GM23248 (cell line): ENCODE measurements at regions not wholly inside any gene's neighbourhood (a gene's known extent, or its start where the extent isn't known, plus 50 kb on each side); places are given as distances from the start of the nearest gene placed in this dataset.

Experiments used
- DNase-seq: peaks from one replicate; pipeline ENCODE4 v3.0.0-alpha.2; 2015
- H2AFZ ChIP-seq: fragments of 200-600 bp; sonication (generic); 2 replicates; pipeline ENCODE4 v1.6.1; 2016; ENCODE audit warnings: antibody characterized with exemption
- H3F3A ChIP-seq: fragments of 200-600 bp; sonication (generic); 2 replicates; pipeline ENCODE4 v1.6.1; 2016; ENCODE audit warnings: mild to moderate bottlenecking, antibody characterized with exemption, mixed run types; ENCODE audit not compliant: insufficient read depth
- H3K27ac ChIP-seq: fragments of 200-600 bp; sonication (generic); 2 replicates; pipeline ENCODE4 v1.5.1; 2016; ENCODE audit warnings: mild to moderate bottlenecking
- H3K27me3 ChIP-seq: fragments of 200-600 bp; sonication (generic); replicated peaks from 2 replicates; pipeline ENCODE4 v1.6.1; 2016; ENCODE audit warnings: mild to moderate bottlenecking; ENCODE audit not compliant: insufficient read depth
- H3K36me3 ChIP-seq: fragments of 200-600 bp; sonication (generic); 2 replicates; pipeline ENCODE4 v1.6.1; 2016; ENCODE audit warnings: low read depth, mild to moderate bottlenecking
- H3K4me1 ChIP-seq: fragments of 200-600 bp; sonication (generic); 2 replicates; pipeline ENCODE4 v1.6.1; 2016; ENCODE audit warnings: mild to moderate bottlenecking; ENCODE audit not compliant: insufficient read depth
- H3K4me2 ChIP-seq: fragments of 200-600 bp; sonication (generic); one replicate; pipeline ENCODE4 v1.6.1; 2016; ENCODE audit warnings: mild to moderate bottlenecking; ENCODE audit not compliant: unreplicated experiment
- H3K4me3 ChIP-seq: fragments of 200-600 bp; sonication (generic); 2 replicates; pipeline ENCODE4 v1.5.1; 2016; ENCODE audit warnings: mild to moderate bottlenecking
- H3K79me2 ChIP-seq: fragments of 200-600 bp; sonication (generic); 2 replicates; pipeline ENCODE4 v1.6.1; 2016; ENCODE audit warnings: mild to moderate bottlenecking; ENCODE audit not compliant: insufficient read depth
- H3K9ac ChIP-seq: fragments of 200-600 bp; sonication (generic); 2 replicates; pipeline ENCODE4 v1.6.1; 2016; ENCODE audit warnings: mild to moderate bottlenecking
- H3K9me2 ChIP-seq: fragments of 200-600 bp; sonication (generic); 2 replicates; pipeline ENCODE4 v1.6.1; 2016; ENCODE audit warnings: mixed run types, mild to moderate bottlenecking, moderate library complexity; ENCODE audit not compliant: insufficient read depth
- H3K9me3 ChIP-seq: fragments of 200-600 bp; sonication (generic); one replicate; pipeline ENCODE4 v1.6.1; 2017; ENCODE audit warnings: low read depth
- H4K20me1 ChIP-seq: fragments of 200-600 bp; sonication (generic); 2 replicates; pipeline ENCODE4 v1.6.0; 2016; ENCODE audit not compliant: insufficient read depth
- EZH2 ChIP-seq: fragments of 200-600 bp; sonication (generic); IDR thresholded peaks from 2 replicates; pipeline ENCODE4 v1.6.1; 2018; ENCODE audit warnings: antibody characterized with exemption, mild to moderate bottlenecking; ENCODE audit not compliant: insufficient read depth, poor library complexity, severe bottlenecking
- EZH2phosphoT487 ChIP-seq: fragments of 200-600 bp; sonication (generic); IDR thresholded peaks from 2 replicates; pipeline ENCODE4 v1.6.1; 2018; ENCODE audit warnings: antibody characterized with exemption, moderate library complexity, mild to moderate bottlenecking, low read depth; ENCODE audit not compliant: insufficient read depth
- WGBS, 2 experiments: methylation state at CpG; one replicate each; pipeline ENCODE4 v1.1.6; 2015 to 2017; ENCODE audit warnings: low lambda C conversion rate in 2 of 2, low coverage in 1 of 2; ENCODE audit errors: missing lambda C conversion rate in 2 of 2; 5-methylcytosine and 5-hydroxymethylcytosine counted together
- in situ Hi-C: fragments of 300-500 bp; cut with MboI; formaldehyde crosslinking; loops from 2 replicates; pipeline ENCODE4 v1.15.0; 2020

- no peak overlapping the region for H2AFZ ChIP-seq
- 4 to 8% methylated on average over 1 of the region's 1 CpG for WGBS, 2 experiments
- H3K4me2 ChIP-seq, result peak overlapping the region; percentile 65
- no peaks in the 10 kb centered on the region for H3K79me2 ChIP-seq
- H3K4me3 ChIP-seq, result peak overlapping the region; percentile 25; the same call in 1 of the 2 replicates
- no peak for DNase-seq
- H3K27ac ChIP-seq, result no peak overlapping the region
- no peaks in the 10 kb centered on the region for H3K9me2 ChIP-seq
- H3K4me1 ChIP-seq, result peaks cover 32% of the 10 kb centered on the region
- no peak overlapping the region for H3K9ac ChIP-seq
- TF ChIP-seq EZH2phosphoT487 (no peak), EZH2 (no peak)
- H3K27me3 ChIP-seq, result no peaks in the 10 kb centered on the region
- H3K36me3 ChIP-seq, result no peaks in the 10 kb centered on the region
- no peaks in the 10 kb centered on the region for H3K9me3 ChIP-seq
- no peaks in the 10 kb centered on the region for H4K20me1 ChIP-seq
- in situ Hi-C loops, result no loop called here
- peaks cover 10% of the 10 kb centered on the region; the same call in 1 of the 2 replicates for H3F3A ChIP-seq
Measured at GRCh38 chr3:87414271-87414670, 137.9 kb upstream of the POU1F1 start.

GRCh38 chr3:87413814-87414213 is 137.4 kb upstream of the POU1F1 start:
- H3K9ac ChIP-seq, result no peak overlapping the region
- TF ChIP-seq EZH2 (no peak), EZH2phosphoT487 (no peak)
- H3K9me3 ChIP-seq, result no peaks in the 10 kb centered on the region
- H4K20me1 ChIP-seq, result no peaks in the 10 kb centered on the region
- no peaks in the 10 kb centered on the region for H3K36me3 ChIP-seq
- H3K79me2 ChIP-seq, result no peaks in the 10 kb centered on the region
- H3K4me1 ChIP-seq, result peaks cover 32% of the 10 kb centered on the region
- H3K27ac ChIP-seq, result no peak overlapping the region
- H2AFZ ChIP-seq, result peak overlapping the region; percentile 22; the same call in 1 of the 2 replicates
- H3K4me2 ChIP-seq, result peak overlapping the region; percentile 65
- H3F3A ChIP-seq, result peaks cover 10% of the 10 kb centered on the region; the same call in 1 of the 2 replicates
- in situ Hi-C loops, result no loop called here
- H3K4me3 ChIP-seq, result peak overlapping the region; percentile 25; the same call in 1 of the 2 replicates
- no peaks in the 10 kb centered on the region for H3K9me2 ChIP-seq
- peak; percentile 11 for DNase-seq
- no peaks in the 10 kb centered on the region for H3K27me3 ChIP-seq
- 4 to 12% methylated on average over 3 of the region's 3 CpGs for WGBS, 2 experiments

GRCh38 chr3:87410110-87410509 is 133.7 kb upstream of the POU1F1 start:
- Histone ChIP-seq H3K4me2 (peak overlapping the region; percentile 52), H3K27me3 (no peaks in the 10 kb centered on the region), H3K4me1 (peaks cover 32% of the 10 kb centered on the region), H3K9me3 (no peaks in the 10 kb centered on the region), H3K4me3 (no peak overlapping the region), H3K79me2 (no peaks in the 10 kb centered on the region), H3F3A (peaks cover 10% of the 10 kb centered on the region; the same call in 1 of the 2 replicates), H3K9ac (no peak overlapping the region), H3K36me3 (no peaks in the 10 kb centered on the region), H3K9me2 (no peaks in the 10 kb centered on the region), H3K27ac (peak overlapping the region; percentile 48), H4K20me1 (no peaks in the 10 kb centered on the region), H2AFZ (no peak overlapping the region)
- peak; percentile 80 for DNase-seq
- in situ Hi-C loops, result no loop called here
- TF ChIP-seq EZH2phosphoT487 (peak; percentile 75), EZH2 (no peak)

- Histone ChIP-seq H3K79me2 (no peaks in the 10 kb centered on the region), H3F3A (peaks cover 7% of the 10 kb centered on the region; the same call in 1 of the 2 replicates), H3K27ac (no peak overlapping the region), H3K4me3 (no peak overlapping the region), H3K4me1 (peaks cover 15% of the 10 kb centered on the region), H3K36me3 (no peaks in the 10 kb centered on the region), H3K9ac (no peak overlapping the region), H4K20me1 (no peaks in the 10 kb centered on the region), H3K9me3 (no peaks in the 10 kb centered on the region), H3K9me2 (no peaks in the 10 kb centered on the region), H2AFZ (no peak overlapping the region), H3K27me3 (peaks cover 16% of the 10 kb centered on the region; the same call in 1 of the 2 replicates), H3K4me2 (peak overlapping the region; percentile 54)
- 26 to 31% methylated on average over 4 of the region's 4 CpGs for WGBS, 2 experiments
- in situ Hi-C loops, result no loop called here
- DNase-seq, result peak; percentile 29
- TF ChIP-seq EZH2 (no peak), EZH2phosphoT487 (no peak)
Measured at GRCh38 chr3:87398168-87398801, 121.9 kb upstream of the POU1F1 start.
